Breast epithelium (tissue), 3 donors: ENCODE measurements at regions not wholly inside any gene's neighbourhood (a gene's known extent, or its start where the extent isn't known, plus 50 kb on each side); places are given as distances from the start of the nearest gene placed in this dataset.

Source experiments
- CTCF ChIP-seq, 3 donors: fragments of 450-650 bp; IDR thresholded peaks; one replicate each; pipeline ENCODE4 v1.5.1; 2016 to 2017; ENCODE audit warnings: antibody characterized with exemption in 3 of 3, mild to moderate bottlenecking in 3 of 3, moderate library complexity in 3 of 3
- POLR2A ChIP-seq: fragments of 450-650 bp; IDR thresholded peaks from one replicate; pipeline ENCODE4 v1.6.1; 2016; ENCODE audit warnings: antibody characterized with exemption, mild to moderate bottlenecking, moderate library complexity
- POLR2AphosphoS5 ChIP-seq, 3 donors: sonication (generic); formaldehyde crosslinking; IDR thresholded peaks; one replicate each; pipeline ENCODE4 v1.6.1; 2017; ENCODE audit warnings: antibody characterized with exemption in 3 of 3

GRCh38 chrX:97841544-97842179 is 958.0 kb downstream of the RPA4 start:
- no peak for TF ChIP-seq POLR2AphosphoS5 (IDR thresholded peaks at IDR 0.05)
- no peak for TF ChIP-seq CTCF (IDR thresholded peaks at IDR 0.05)
- TF ChIP-seq POLR2A: no peak
